ENCODE measurements at regions not wholly inside any gene's neighbourhood (a gene's known extent, or its start where the extent isn't known, plus 50 kb on each side); places are given as distances from the start of the nearest gene placed in this dataset.

GRCh38 chr9:120202856-120203654 lies 376.9 kb downstream of the CDK5RAP2 start:
- no peak for DNase-seq

DNA sequence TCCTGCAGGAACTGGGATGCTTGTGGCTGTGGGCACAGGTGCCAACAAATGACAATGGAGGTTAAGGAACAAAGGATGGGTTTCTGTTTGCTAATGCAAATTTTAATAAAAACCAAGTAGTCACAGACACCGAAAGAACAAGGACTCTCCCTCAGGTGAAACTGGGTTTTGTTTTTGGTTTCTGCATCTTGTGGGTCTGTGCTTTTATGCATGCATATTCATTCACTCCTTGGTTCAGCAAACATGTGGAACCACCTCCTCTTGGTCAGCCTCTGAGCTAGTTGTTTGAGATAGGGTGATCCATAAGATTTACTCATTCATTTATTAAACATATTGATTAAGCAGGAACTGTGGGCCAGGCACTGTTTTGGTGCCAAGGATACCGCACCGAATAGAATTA lies 381.9 kb downstream of the CDK5RAP2 start:
- no peak for DNase-seq

GRCh38 chr9:120197605-120198004 lies 382.4 kb downstream of the CDK5RAP2 start:
- DNase-seq: no peak

GRCh38 chr9:120191141-120191540 lies 388.8 kb downstream of the CDK5RAP2 start:
- no peak for DNase-seq

GRCh38 chr9:120187758-120188157 lies 392.2 kb downstream of the CDK5RAP2 start:
- DNase-seq: no peak

GRCh38 chr9:120186276-120186675 lies 393.7 kb downstream of the CDK5RAP2 start:
- no peak for DNase-seq

GRCh38 chr9:120184266-120184665 lies 395.7 kb downstream of the CDK5RAP2 start:
- no peak for DNase-seq

DNA sequence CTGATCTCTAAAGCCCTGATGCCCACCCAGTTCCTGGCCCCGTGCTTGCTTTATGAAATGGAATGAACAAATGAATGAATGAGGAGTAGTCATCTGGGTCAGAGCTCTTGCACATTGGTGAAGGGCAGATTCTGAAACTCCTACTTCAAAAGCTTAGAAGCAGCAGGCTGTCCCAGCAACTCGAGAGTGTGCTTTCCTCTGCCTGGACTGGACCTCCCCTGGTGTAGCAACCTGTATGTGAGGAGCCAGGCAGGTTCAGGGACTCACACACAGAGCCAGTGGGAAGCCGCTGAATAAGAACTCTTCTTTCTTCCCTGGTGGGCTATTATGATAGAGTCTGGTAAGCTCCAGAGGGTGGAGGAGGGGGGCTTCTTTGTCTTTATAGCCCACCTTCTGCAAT lies 396.4 kb downstream of the CDK5RAP2 start:
- DNase-seq: no peak

GRCh38 chr9:120182011-120182410 lies 398.0 kb downstream of the CDK5RAP2 start:
- DNase-seq: no peak

GRCh38 chr9:120177121-120177520 lies 402.8 kb downstream of the CDK5RAP2 start:
- no peak for DNase-seq

- peak; percentile 19 for DNase-seq
These were observed 404.9 kb downstream of the CDK5RAP2 start for GRCh38 chr9:120175031-120175430.

GRCh38 chr9:120161776-120162175 lies 418.2 kb downstream of the CDK5RAP2 start:
- peak; percentile 59 for DNase-seq

DNA sequence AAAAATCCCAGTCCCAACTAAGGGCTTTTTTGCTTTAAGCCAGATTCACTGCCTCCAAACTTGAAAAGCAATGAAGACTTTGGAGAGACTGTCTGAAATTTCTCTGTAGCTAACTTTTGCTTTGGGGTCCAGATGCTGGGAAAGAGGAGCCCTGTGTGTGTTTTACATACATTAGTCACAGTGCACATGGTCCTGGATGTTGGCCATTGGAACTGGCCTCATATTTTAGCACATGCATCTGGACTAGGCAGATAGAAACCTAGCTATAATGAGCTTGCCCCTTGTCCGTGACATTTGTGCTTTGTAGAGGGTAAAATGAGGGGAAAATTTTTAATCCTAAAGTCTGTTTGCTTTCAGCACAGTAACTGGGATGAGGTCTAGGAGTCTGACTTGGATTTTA lies 421.7 kb downstream of the CDK5RAP2 start:
- no peak for DNase-seq

DNA sequence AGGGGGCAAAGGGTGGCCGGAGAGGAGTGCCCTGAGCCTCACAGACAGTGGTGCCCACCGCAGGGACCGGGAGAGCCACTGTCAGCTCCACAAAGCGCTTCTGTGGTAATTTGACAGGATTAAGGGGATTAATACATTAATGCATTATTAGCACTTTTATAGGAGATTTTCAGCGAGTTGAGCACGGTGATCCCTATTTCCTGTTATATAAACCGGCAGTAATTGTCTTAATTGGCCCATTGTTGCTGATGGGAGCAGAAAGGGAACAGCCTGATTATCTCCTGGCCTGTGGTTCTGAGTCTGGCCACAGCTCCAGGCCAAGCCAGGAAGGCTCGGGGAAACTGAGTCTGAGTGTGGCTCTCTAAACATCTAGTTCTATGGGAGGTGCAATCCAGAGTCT lies 423.6 kb downstream of the CDK5RAP2 start:
- DNase-seq: no peak

GRCh38 chr9:120153258-120153657 lies 426.7 kb downstream of the CDK5RAP2 start:
- no peak for DNase-seq

DNA sequence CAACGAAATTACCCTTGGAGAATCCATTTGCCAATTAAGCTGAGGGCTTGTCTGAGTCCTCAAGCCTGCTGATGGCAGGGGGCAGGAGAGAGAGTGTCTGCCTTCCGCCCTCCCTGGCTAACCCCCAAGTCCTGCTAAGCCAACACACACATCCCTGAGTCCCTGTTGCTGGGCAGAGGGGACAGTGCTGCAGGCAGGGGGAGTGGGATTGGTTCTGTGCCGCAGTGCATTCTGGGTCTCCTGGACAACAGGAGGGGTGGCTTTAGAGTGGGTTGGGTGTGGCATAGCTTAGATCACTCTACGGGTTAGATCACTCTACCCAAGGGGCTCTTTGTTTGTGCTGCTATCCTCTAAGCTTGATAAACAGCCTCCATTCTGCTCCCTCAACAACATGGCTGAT lies 427.7 kb downstream of the CDK5RAP2 start:
- DNase-seq: no peak

- no peak for DNase-seq
These were observed 428.2 kb downstream of the CDK5RAP2 start for GRCh38 chr9:120151806-120152205.

DNA sequence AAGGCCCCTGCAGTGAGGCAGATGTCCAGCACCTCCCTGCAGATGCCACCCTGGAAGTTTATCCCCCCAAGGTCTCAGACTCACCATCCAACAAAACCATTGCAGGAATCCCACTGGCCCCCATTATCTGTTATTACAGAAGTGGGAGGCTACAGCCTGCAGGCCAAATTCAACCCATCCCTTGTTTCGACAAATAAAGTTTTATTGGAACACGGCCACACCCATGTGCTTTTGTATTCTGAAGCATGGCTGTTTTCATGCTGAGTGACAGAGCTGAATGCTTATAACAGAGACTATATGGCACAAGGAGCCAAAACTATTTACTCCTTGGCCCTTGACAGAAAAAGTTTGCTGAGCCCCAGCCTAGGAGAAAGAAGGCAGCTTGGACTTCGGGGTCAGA lies 428.8 kb downstream of the CDK5RAP2 start:
- no peak for DNase-seq

DNA sequence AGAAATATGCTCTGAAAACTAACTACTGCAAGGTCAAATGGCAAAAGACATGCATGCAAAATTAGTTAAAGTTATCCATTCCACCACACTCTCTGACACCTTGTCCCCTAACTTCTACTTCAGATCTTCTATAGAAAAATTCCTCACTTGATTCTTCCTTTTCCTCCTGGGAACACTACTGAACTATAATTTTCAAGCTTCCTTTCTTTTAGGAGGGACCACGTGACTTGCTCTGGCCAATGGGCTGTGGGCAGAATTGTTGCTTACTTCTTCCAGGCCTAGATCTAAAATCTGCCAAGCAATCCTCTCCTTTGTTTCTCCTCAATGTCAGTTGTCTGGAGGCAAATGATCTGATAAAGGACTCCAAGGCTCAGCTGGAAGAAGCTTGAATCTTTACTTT lies 441.0 kb downstream of the CDK5RAP2 start:
- no peak for DNase-seq

- DNase-seq: no peak
These were observed 442.7 kb downstream of the CDK5RAP2 start for GRCh38 chr9:120137186-120137840.

- no peak for DNase-seq
These were observed 443.3 kb downstream of the CDK5RAP2 start for GRCh38 chr9:120136696-120137095.

- DNase-seq: no peak
These were observed 462.9 kb downstream of the CDK5RAP2 start for GRCh38 chr9:120117081-120117480.

DNA sequence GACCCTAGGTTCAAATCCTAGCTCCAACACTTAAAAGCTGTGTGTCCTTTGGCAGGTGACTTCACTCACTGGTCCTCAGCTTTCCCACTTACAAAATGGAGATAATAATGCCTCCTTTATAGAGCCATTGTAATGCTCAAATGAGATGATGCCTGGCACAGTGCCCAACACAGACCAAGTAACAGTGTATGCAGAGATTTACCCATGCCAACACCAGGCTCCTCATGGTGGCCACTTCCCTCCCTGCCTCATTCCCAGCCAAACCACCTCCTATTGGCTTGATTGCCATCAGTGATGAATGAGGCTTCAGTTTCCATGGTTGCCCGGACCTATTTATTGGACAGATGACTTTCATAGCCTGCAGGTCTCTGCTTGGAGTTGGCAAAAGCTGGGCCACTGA lies 469.4 kb downstream of the CDK5RAP2 start:
- no peak for DNase-seq

DNA sequence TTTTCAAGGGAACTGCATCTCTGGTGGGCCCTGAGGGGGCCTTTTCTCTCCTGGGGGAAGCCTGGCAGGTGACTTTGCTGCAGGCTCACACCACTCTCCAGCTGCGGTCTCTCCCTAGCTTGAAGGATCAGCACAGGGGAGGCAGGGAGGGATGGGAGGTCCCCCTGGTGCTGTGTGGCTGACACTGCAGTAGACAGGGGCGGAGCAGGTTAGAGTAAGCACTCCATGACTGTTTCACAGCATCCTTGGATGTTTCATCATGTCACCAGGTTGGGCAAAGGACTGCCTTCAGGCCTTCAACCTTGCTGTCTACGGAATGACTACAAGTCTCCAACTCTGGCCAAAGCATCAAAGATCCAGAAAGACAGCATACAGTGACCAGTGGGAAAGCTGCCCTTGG lies 470.7 kb downstream of the CDK5RAP2 start:
- DNase-seq: peak; percentile 17

DNA sequence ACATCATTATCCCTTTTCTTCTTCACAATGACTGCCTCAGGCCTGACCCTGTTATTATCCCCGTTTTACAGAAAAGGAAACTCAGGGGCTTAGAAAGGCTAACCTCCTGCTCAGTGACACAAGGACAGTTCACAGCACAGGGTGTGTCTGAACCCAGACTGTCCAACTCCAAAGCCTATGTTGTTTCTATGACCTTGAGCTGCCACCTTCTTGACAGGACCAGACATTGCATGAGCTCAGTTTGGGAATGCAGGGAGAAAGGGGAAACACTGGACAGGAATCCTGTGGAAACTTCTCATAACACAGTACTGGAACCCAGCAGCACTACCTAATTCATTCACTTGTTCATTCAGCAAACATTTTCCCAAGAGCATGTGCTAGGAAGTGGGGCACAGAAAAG lies 472.8 kb downstream of the CDK5RAP2 start:
- DNase-seq: no peak

Measured in NCI-H1694 (cell line).